K562 (cell line): ENCODE measurements at regions not wholly inside any gene's neighbourhood (a gene's known extent, or its start where the extent isn't known, plus 50 kb on each side); places are given as distances from the start of the nearest gene placed in this dataset.

Source experiments
- BRD9 ChIP-seq: fragments of 450-650 bp; IDR thresholded peaks from 2 replicates; pipeline ENCODE4 v1.6.1; 2018; ENCODE audit warnings: low read depth; ENCODE audit not compliant: partially characterized antibody
- EHMT2 ChIP-seq: fragments of 450-650 bp; IDR thresholded peaks from 2 replicates; pipeline ENCODE4 v1.6.1; 2018; ENCODE audit warnings: antibody characterized with exemption
- FOXA3 ChIP-seq, 2 experiments: fragments of 450-650 bp in 1 of 2; sonication (generic) in 1 of 2; formaldehyde crosslinking; IDR thresholded peaks in 1 of 2; conservative IDR thresholded peaks in 1 of 2; 2 replicates each; pipeline versions ENCODE4 v1.4.0 to v1.8.0; 2020 to 2022; ENCODE audit warnings: mild to moderate bottlenecking in 2 of 2, missing genetic modification reagents in 1 of 2
- FOXK2 ChIP-seq, 2 experiments: fragments of 450-650 bp; IDR thresholded peaks in 1 of 2; conservative IDR thresholded peaks in 1 of 2; 2 replicates each; pipeline ENCODE4 v1.6.1; 2016; ENCODE audit warnings: low read depth in 2 of 2, mild to moderate bottlenecking in 1 of 2
- HDAC1 ChIP-seq, 2 experiments: fragments of 450-650 bp; IDR thresholded peaks; 2 replicates each; pipeline ENCODE4 v1.6.1; 2016 to 2017; ENCODE audit warnings: inconsistent platforms in 1 of 2, mild to moderate bottlenecking in 1 of 2, moderate library complexity in 1 of 2
- HDAC2 ChIP-seq: fragments of 450-650 bp; IDR thresholded peaks from 2 replicates; pipeline ENCODE4 v1.6.1; 2016; ENCODE audit warnings: mild to moderate bottlenecking
- ILF3 ChIP-seq: fragments of 450-650 bp; IDR thresholded peaks from 2 replicates; pipeline ENCODE4 v1.6.1; 2018; ENCODE audit warnings: antibody characterized with exemption, mild to moderate bottlenecking, moderate library complexity, borderline replicate concordance
- IRF1 ChIP-seq: sonication (generic); formaldehyde crosslinking; IDR thresholded peaks from 2 replicates; pipeline ENCODE4 v1.8.0; 2022; ENCODE audit warnings: missing genetic modification reagents, mild to moderate bottlenecking, borderline replicate concordance
- KLF1 ChIP-seq: fragments of 450-650 bp; IDR thresholded peaks from 2 replicates; pipeline ENCODE4 v1.6.1; 2016; ENCODE audit warnings: missing genetic modification characterization, missing compliant biosample characterization
- MAFF ChIP-seq: IDR thresholded peaks from 2 replicates; pipeline ENCODE4 v1.6.1; 2012; ENCODE audit warnings: low read length, improper control_type of control experiment
- MEIS2 ChIP-seq: fragments of 450-650 bp; IDR thresholded peaks from 2 replicates; pipeline ENCODE4 v1.6.1; 2014; ENCODE audit warnings: mild to moderate bottlenecking; ENCODE audit not compliant: partially characterized antibody
- MYC ChIP-seq, 2 experiments: fragments of 250-450 bp in 1 of 2; sonication (Bioruptor Pico) in 1 of 2; IDR thresholded peaks; 2 replicates each; pipeline versions ENCODE4 v1.5.1 to v1.6.1; 2012 to 2021; ENCODE audit warnings: low read depth in 2 of 2, borderline replicate concordance in 1 of 2, improper control_type of control experiment in 1 of 2, low read length in 1 of 2, mild to moderate bottlenecking in 1 of 2, moderate library complexity in 1 of 2
- NFE2 ChIP-seq: IDR thresholded peaks from 2 replicates; pipeline ENCODE4 v1.6.1; 2014; ENCODE audit warnings: antibody characterized with exemption, low read depth
- RCOR1 ChIP-seq, 2 experiments: IDR thresholded peaks; 2 replicates each; pipeline ENCODE4 v1.6.1; 2012; ENCODE audit warnings: low read depth in 2 of 2, low read length in 2 of 2, borderline replicate concordance in 1 of 2, improper control_type of control experiment in 1 of 2
- RFX1 ChIP-seq: fragments of 450-650 bp; IDR thresholded peaks from 2 replicates; pipeline ENCODE4 v1.6.1; 2016; ENCODE audit warnings: mild to moderate bottlenecking, moderate library complexity
- RHOXF2B ChIP-seq: fragments of 250-450 bp; sonication (Bioruptor Pico); conservative IDR thresholded peaks from 2 replicates; pipeline ENCODE4 v1.5.1; 2021
- RNF219 ChIP-seq: fragments of 250-450 bp; sonication (Bioruptor Pico); IDR thresholded peaks from 2 replicates; pipeline ENCODE4 v1.5.0; 2022; ENCODE audit warnings: mild to moderate bottlenecking
- SETDB1 ChIP-seq: IDR thresholded peaks from one replicate; pipeline ENCODE4 v1.6.1; 2012; ENCODE audit warnings: low read length, control low read depth, inconsistent platforms
- SIN3A ChIP-seq, 2 experiments: fragments of 150-350 bp in 1 of 2; IDR thresholded peaks; 2 replicates each; pipeline ENCODE4 v1.6.1; 2011 to 2016; ENCODE audit warnings: borderline replicate concordance in 2 of 2, low read depth in 2 of 2, low read length in 2 of 2, mild to moderate bottlenecking in 2 of 2, moderate library complexity in 2 of 2; ENCODE audit not compliant: control insufficient read depth in 1 of 2
- SMARCA4 ChIP-seq: fragments of 450-650 bp; IDR thresholded peaks from 2 replicates; pipeline ENCODE4 v1.6.1; 2016
- TEAD4 ChIP-seq, 2 experiments: sonication (generic) in 1 of 2; formaldehyde crosslinking in 1 of 2; IDR thresholded peaks; 2 replicates each; pipeline versions ENCODE4 v1.6.1 to v1.8.0; 2012 to 2022; ENCODE audit warnings: borderline replicate concordance in 1 of 2, inconsistent platforms in 1 of 2, low read length in 1 of 2, mild to moderate bottlenecking in 1 of 2, missing genetic modification reagents in 1 of 2
- ZNF507 ChIP-seq: conservative IDR thresholded peaks from 2 replicates; pipeline ENCODE4 v1.6.1; 2017; ENCODE audit warnings: missing genetic modification characterization, missing compliant biosample characterization
- ZNF77 ChIP-seq: fragments of 250-450 bp; sonication (Bioruptor Pico); IDR thresholded peaks from 2 replicates; pipeline ENCODE4 v1.5.0; 2020

- TF ChIP-seq MYC (IDR thresholded peaks at IDR 0.05; ENCODE audit: low read depth, low read length) (0 out of 2 replicates have a peak, but pooled peaks have one; percentile 16), MYC (CRISPR knock-in tag; IDR thresholded peaks at IDR 0.05; ENCODE audit: borderline replicate concordance, low read depth) (no peak), MEIS2 (peak; percentile 71), HDAC2 (peak; percentile 56; the same call in 1 of the 2 replicates), MAFF (no peak), ZNF507 (tag) (no peak), IRF1 (CRISPR knock-in tag) (no peak), ILF3 (no peak), NFE2 (peak; percentile 50; the same call in 1 of the 2 replicates), RHOXF2B (CRISPR knock-in tag) (no peak), KLF1 (tag) (no peak), TEAD4 (IDR thresholded peaks at IDR 0.05; ENCODE audit: low read length) (0 out of 2 replicates have a peak, but pooled peaks have one; percentile 8), TEAD4 (CRISPR knock-in tag; IDR thresholded peaks at IDR 0.05; ENCODE audit: borderline replicate concordance) (no peak), RNF219 (CRISPR knock-in tag) (no peak), SMARCA4 (peak; percentile 34), SETDB1 (no peak), ZNF77 (no peak), RFX1 (peak; percentile 30; the same call in 1 of the 2 replicates), SIN3A (IDR thresholded peaks at IDR 0.05; ENCODE audit: borderline replicate concordance in 2 of 2, control insufficient read depth in 1 of 2, low read depth in 2 of 2, low read length in 2 of 2) (0 out of 4 replicates have a peak, but pooled peaks of 1 of the 2 experiments have one; percentile 19), RCOR1 (IDR thresholded peaks at IDR 0.05; ENCODE audit: borderline replicate concordance in 1 of 2, low read depth in 2 of 2, low read length in 2 of 2) (peak in 1 of 2 experiments; percentile 13; a peak in 1 of 4 replicates), HDAC1 (IDR thresholded peaks at IDR 0.05) (peak in 1 of 2 experiments; percentile 47; a peak in 2 of 4 replicates), FOXK2 (conservative IDR thresholded peaks at IDR 0.05 in 1 of 2, IDR thresholded peaks at IDR 0.05 in 1 of 2; ENCODE audit: low read depth in 2 of 2) (peak in 1 of 2 experiments; percentile 64; a peak in 2 of 4 replicates), EHMT2 (peak; percentile 70; the same call in 1 of the 2 replicates), BRD9 (peak; percentile 57), FOXA3 (CRISPR knock-in tag; conservative IDR thresholded peaks at IDR 0.05 in 1 of 2, IDR thresholded peaks at IDR 0.05 in 1 of 2) (0 out of 4 replicates have a peak, but pooled peaks of 1 of the 2 experiments have one; percentile 12)
Measured at GRCh38 chr6:72553531-72554511, 68.0 kb upstream of the KCNQ5 start (continued).
